HCT116 (cell line): ENCODE measurements at regions not wholly inside any gene's neighbourhood (a gene's known extent, or its start where the extent isn't known, plus 50 kb on each side); places are given as distances from the start of the nearest gene placed in this dataset.

ENCODE experiments used
- ATAC-seq: fragments of 200-7000 bp; cut with Tn5 transposase; 2 replicates; pipeline ENCODE4 v1.9.1; 2020; ENCODE audit warnings: mild to moderate bottlenecking, moderate library complexity
- BruUV-seq: library from RNA; stranded (reverse); fragments of 400-500 nt; replicated peaks from 2 replicates; lab custom pipeline; 2021; lab: Mats Ljungman, UMichigan
- CTCF ChIA-PET: fragments of 300-600 bp; sonication (Branson Sonifier 250); formaldehyde crosslinking; loops from one replicate; lab custom pipeline; 2021; ENCODE audit warnings: antibody characterized with exemption; lab: Charles Lee
- POLR2A ChIA-PET: fragments of 300-600, 350-600 bp; sonication (Branson Sonifier 250); formaldehyde crosslinking; loops from one replicate; lab custom pipeline; 2021; ENCODE audit warnings: antibody characterized with exemption; lab: Charles Lee
- RAD21 ChIA-PET, 2 experiments: fragments of 300-600 bp; sonication (Branson Sonifier 250); formaldehyde crosslinking; loops; one replicate each; lab custom pipeline; 2023; ENCODE audit warnings: low total read pairs in 2 of 2; ENCODE audit not compliant: uncharacterized antibody in 2 of 2, unreplicated experiment in 2 of 2, low non-redundant PET in 1 of 2; lab: Charles Lee
- DNase-seq: peaks from one replicate; pipeline ENCODE4 v3.0.0-alpha.2; 2010; ENCODE audit warnings: low read depth, low spot score
- H2AFZ ChIP-seq: fragments of 200-600 bp; shearing (Covaris generic), sonication (generic); 2 replicates; pipeline ENCODE4 v1.6.1; 2017; ENCODE audit warnings: low read depth, mixed run types, mixed read lengths, antibody characterized with exemption, low read length; ENCODE audit not compliant: poor library complexity, severe bottlenecking
- H3K27ac ChIP-seq: 2 replicates; pipeline ENCODE4 v1.5.1; 2012; ENCODE audit warnings: low read depth, low read length
- H3K27me3 ChIP-seq: fragments of 200-600 bp; sonication (generic); 2 replicates; pipeline ENCODE4 v1.6.1; 2016; ENCODE audit warnings: mixed run types, low read length, mixed read lengths; ENCODE audit not compliant: insufficient read depth
- H3K36me3 ChIP-seq, 2 experiments: fragments of 200-500 bp in 1 of 2; fragments of 200-600 bp in 1 of 2; sonication (Bioruptor generic) in 1 of 2; sonication (generic) in 1 of 2; 2 replicates each; pipeline versions ENCODE4 v1.5.1 to v1.6.1; 2014 to 2016; ENCODE audit warnings: low read length in 2 of 2, inconsistent platforms in 1 of 2, mixed read lengths in 1 of 2, mixed run types in 1 of 2; ENCODE audit not compliant: insufficient read depth in 2 of 2, control insufficient read depth in 1 of 2
- H3K4me1 ChIP-seq, 2 experiments: fragments of 200-600 bp in 1 of 2; sonication (generic) in 1 of 2; 2 replicates each; pipeline versions ENCODE4 v1.5.1 to v1.6.1; 2012 to 2017; ENCODE audit warnings: low read length in 2 of 2, inconsistent platforms in 1 of 2, mild to moderate bottlenecking in 1 of 2, mixed read lengths in 1 of 2, mixed run types in 1 of 2, moderate library complexity in 1 of 2; ENCODE audit not compliant: insufficient read depth in 2 of 2, control insufficient read depth in 1 of 2
- H3K4me2 ChIP-seq: fragments of 200-600 bp; sonication (generic); 2 replicates; pipeline ENCODE4 v1.6.1; 2017; ENCODE audit warnings: mixed run types, low read length, mixed read lengths
- H3K4me3 ChIP-seq, 2 experiments: fragments of 200-600 bp in 1 of 2; sonication (generic) in 1 of 2; replicated peaks in 1 of 2; 2 replicates each; pipeline ENCODE4 v1.5.1; 2011 to 2016; ENCODE audit warnings: low read length in 2 of 2, control low read depth in 1 of 2, low read depth in 1 of 2, mild to moderate bottlenecking in 1 of 2, mixed read lengths in 1 of 2, mixed run types in 1 of 2
- H3K79me2 ChIP-seq: fragments of 200-600 bp; sonication (generic); 2 replicates; pipeline ENCODE4 v1.6.1; 2017; ENCODE audit warnings: mild to moderate bottlenecking, mixed run types, low read length, moderate library complexity, mixed read lengths; ENCODE audit not compliant: insufficient read depth
- H3K9ac ChIP-seq: fragments of 200-600 bp; sonication (generic); 2 replicates; pipeline ENCODE4 v1.6.1; 2016; ENCODE audit warnings: low read length, mixed read lengths
- H3K9me2 ChIP-seq: fragments of 200-600 bp; sonication (generic), shearing (Covaris generic); 2 replicates; pipeline ENCODE4 v1.6.1; 2017; ENCODE audit warnings: mixed run types, mild to moderate bottlenecking, moderate library complexity; ENCODE audit not compliant: insufficient read depth
- H3K9me3 ChIP-seq, 2 experiments: fragments of 200-500 bp in 1 of 2; fragments of 200-600 bp in 1 of 2; sonication (Bioruptor generic) in 1 of 2; sonication (generic) in 1 of 2; 2 replicates each; pipeline ENCODE4 v1.6.1; 2014 to 2017; ENCODE audit warnings: low read length in 2 of 2, mixed read lengths in 2 of 2, inconsistent platforms in 1 of 2, low read depth in 1 of 2, mild to moderate bottlenecking in 1 of 2, mixed run types in 1 of 2, moderate library complexity in 1 of 2; ENCODE audit not compliant: control insufficient read depth in 1 of 2, insufficient read depth in 1 of 2
- H4K20me1 ChIP-seq: fragments of 200-600 bp; sonication (generic), shearing (Covaris generic); 2 replicates; pipeline ENCODE4 v1.6.1; 2017; ENCODE audit warnings: mixed run types, mild to moderate bottlenecking, moderate library complexity; ENCODE audit not compliant: insufficient read depth
- CEBPB ChIP-seq: IDR thresholded peaks from 2 replicates; pipeline ENCODE4 v1.6.1; 2012; ENCODE audit warnings: low read depth
- ELF1 ChIP-seq: IDR thresholded peaks from 2 replicates; pipeline ENCODE4 v1.6.1; 2012; ENCODE audit warnings: low read depth, borderline replicate concordance
- EZH2 ChIP-seq: fragments of 200-600 bp; sonication (generic); IDR thresholded peaks from 2 replicates; pipeline ENCODE4 v1.6.1; 2017; ENCODE audit warnings: antibody characterized with exemption, mixed run types
- FOSL1 ChIP-seq: IDR thresholded peaks from 2 replicates; pipeline ENCODE4 v1.6.1; 2012; ENCODE audit warnings: low read depth
- JUND ChIP-seq: IDR thresholded peaks from 2 replicates; pipeline ENCODE4 v1.6.1; 2012
- RAD21 ChIP-seq: IDR thresholded peaks from 2 replicates; pipeline ENCODE4 v1.6.1; 2012; ENCODE audit warnings: low read depth, mild to moderate bottlenecking
- SP1 ChIP-seq: IDR thresholded peaks from 2 replicates; pipeline ENCODE4 v1.6.1; 2012; ENCODE audit warnings: low read depth
- intact Hi-C: fragments of 100-400 bp; cut with micrococcal nuclease; formaldehyde crosslinking; loops from 2 replicates; pipeline ENCODE4 v1.10.0; 2022
- TF ChIP-seq, protein P1 (sequence below): IDR thresholded peaks from 2 replicates; pipeline ENCODE4 v1.6.1; 2012; ENCODE audit warnings: low read depth
- TF ChIP-seq, protein P2 (sequence below): IDR thresholded peaks from 2 replicates; pipeline ENCODE4 v1.6.1; 2011; ENCODE audit warnings: mild to moderate bottlenecking, low read length, moderate library complexity; ENCODE audit not compliant: insufficient replicate concordance; ENCODE audit errors: extremely low read depth

DNA sequence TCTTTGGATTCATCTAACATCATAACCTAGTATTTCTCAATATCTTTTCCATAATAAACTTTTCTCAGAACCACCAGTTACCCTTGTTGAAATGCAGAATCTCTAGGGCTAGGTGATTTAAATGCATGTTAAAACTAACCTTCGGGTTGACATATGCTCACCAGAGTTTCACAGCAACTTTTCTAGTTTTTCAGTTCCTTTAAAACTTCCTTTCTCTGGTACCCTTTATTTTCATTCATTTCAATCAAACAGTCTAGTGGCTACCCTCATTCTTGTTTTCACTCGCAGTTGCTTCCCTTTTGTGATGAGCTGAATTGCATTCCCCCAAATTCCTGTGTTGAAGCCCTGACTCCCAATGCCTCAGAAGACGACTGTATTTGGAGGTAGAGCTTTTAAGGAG is 712.8 kb upstream of the CHRM3 start:
- Histone ChIP-seq H3K36me3 (no peaks in the 10 kb centered on the region), H3K79me2 (no peaks in the 10 kb centered on the region), H3K9me2 (no peaks in the 10 kb centered on the region), H3K9ac (no peak overlapping the region), H2AFZ (no peak overlapping the region), H3K27ac (no peak overlapping the region), H3K4me1 (no peaks in the 10 kb centered on the region), H4K20me1 (no peaks in the 10 kb centered on the region), H3K4me2 (no peak overlapping the region), H3K4me3 (no peak overlapping the region), H3K27me3 (no peaks in the 10 kb centered on the region), H3K9me3 (peaks cover 16 to 17% of the 10 kb centered on the region in 2 experiments; a peak in 3 of 4 replicates)
- CTCF ChIA-PET, result no interaction called here
- intact Hi-C loops, result no loop called here
- POLR2A ChIA-PET, result no interaction called here
- DNase-seq, result no peak
- no peak for ATAC-seq
- TF ChIP-seq EZH2 (no peak), SP1 (no peak), FOSL1 (no peak), RAD21 (no peak), JUND (no peak)
- RAD21 ChIA-PET, result no interaction called here
- BruUV-seq, result no TSS peak

DNA sequence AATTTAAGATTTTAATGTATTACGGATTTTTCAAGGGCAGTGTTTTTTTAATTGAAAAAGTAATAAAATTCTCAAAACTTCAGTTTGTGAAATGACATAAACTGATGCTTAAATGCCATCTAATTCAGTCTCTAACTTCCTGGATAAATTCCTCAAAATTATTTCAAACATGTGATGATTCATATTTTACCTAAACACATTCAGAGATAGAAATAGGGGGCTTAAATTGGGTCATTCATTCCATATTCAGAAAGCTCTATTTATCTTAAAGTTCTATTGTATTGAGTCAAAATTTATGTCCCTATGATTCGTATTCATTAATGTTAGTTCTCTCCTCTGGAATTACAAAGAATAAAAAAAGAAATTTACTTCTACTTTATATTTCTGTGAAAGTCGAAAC is 713.6 kb upstream of the CHRM3 start:
- CTCF ChIA-PET, result no interaction called here
- ATAC-seq (no peak), DNase-seq (no peak)
- H3K9ac ChIP-seq, result no peak overlapping the region
- H3K79me2 ChIP-seq, result no peaks in the 10 kb centered on the region
- RAD21 ChIA-PET, result no interaction called here
- POLR2A ChIA-PET, result no interaction called here
- no peak overlapping the region for H3K4me2 ChIP-seq
- no peaks in the 10 kb centered on the region for H3K36me3 ChIP-seq
- no peaks in the 10 kb centered on the region for H3K9me2 ChIP-seq
- intact Hi-C loops, result no loop called here
- no peak overlapping the region for H2AFZ ChIP-seq
- no peaks in the 10 kb centered on the region for H3K4me1 ChIP-seq
- TF ChIP-seq, protein P1, sequence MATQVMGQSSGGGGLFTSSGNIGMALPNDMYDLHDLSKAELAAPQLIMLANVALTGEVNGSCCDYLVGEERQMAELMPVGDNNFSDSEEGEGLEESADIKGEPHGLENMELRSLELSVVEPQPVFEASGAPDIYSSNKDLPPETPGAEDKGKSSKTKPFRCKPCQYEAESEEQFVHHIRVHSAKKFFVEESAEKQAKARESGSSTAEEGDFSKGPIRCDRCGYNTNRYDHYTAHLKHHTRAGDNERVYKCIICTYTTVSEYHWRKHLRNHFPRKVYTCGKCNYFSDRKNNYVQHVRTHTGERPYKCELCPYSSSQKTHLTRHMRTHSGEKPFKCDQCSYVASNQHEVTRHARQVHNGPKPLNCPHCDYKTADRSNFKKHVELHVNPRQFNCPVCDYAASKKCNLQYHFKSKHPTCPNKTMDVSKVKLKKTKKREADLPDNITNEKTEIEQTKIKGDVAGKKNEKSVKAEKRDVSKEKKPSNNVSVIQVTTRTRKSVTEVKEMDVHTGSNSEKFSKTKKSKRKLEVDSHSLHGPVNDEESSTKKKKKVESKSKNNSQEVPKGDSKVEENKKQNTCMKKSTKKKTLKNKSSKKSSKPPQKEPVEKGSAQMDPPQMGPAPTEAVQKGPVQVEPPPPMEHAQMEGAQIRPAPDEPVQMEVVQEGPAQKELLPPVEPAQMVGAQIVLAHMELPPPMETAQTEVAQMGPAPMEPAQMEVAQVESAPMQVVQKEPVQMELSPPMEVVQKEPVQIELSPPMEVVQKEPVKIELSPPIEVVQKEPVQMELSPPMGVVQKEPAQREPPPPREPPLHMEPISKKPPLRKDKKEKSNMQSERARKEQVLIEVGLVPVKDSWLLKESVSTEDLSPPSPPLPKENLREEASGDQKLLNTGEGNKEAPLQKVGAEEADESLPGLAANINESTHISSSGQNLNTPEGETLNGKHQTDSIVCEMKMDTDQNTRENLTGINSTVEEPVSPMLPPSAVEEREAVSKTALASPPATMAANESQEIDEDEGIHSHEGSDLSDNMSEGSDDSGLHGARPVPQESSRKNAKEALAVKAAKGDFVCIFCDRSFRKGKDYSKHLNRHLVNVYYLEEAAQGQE, result no peak
- no peak for TF ChIP-seq FOSL1
- TF ChIP-seq ELF1, result no peak
- TF ChIP-seq, protein P2, sequence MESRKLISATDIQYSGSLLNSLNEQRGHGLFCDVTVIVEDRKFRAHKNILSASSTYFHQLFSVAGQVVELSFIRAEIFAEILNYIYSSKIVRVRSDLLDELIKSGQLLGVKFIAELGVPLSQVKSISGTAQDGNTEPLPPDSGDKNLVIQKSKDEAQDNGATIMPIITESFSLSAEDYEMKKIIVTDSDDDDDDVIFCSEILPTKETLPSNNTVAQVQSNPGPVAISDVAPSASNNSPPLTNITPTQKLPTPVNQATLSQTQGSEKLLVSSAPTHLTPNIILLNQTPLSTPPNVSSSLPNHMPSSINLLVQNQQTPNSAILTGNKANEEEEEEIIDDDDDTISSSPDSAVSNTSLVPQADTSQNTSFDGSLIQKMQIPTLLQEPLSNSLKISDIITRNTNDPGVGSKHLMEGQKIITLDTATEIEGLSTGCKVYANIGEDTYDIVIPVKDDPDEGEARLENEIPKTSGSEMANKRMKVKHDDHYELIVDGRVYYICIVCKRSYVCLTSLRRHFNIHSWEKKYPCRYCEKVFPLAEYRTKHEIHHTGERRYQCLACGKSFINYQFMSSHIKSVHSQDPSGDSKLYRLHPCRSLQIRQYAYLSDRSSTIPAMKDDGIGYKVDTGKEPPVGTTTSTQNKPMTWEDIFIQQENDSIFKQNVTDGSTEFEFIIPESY, result no peak
- TF ChIP-seq RAD21, result no peak
- no peak for TF ChIP-seq CEBPB
- peaks cover 16 to 17% of the 10 kb centered on the region in 2 experiments; a peak in 3 of 4 replicates for H3K9me3 ChIP-seq
- H4K20me1 ChIP-seq, result no peaks in the 10 kb centered on the region
- H3K27me3 ChIP-seq, result no peaks in the 10 kb centered on the region
- no TSS peak for BruUV-seq
- no peak overlapping the region for H3K27ac ChIP-seq
- H3K4me3 ChIP-seq, result no peak overlapping the region
